C1 segment of cervical spinal cord (tissue), 14 donors: ENCODE measurements at regions not wholly inside any gene's neighbourhood (a gene's known extent, or its start where the extent isn't known, plus 50 kb on each side); places are given as distances from the start of the nearest gene placed in this dataset.

Experiments used
- DNase-seq, 14 donors: peaks; one replicate each; lab custom pipeline; 2025; lab: John Stamatoyannopoulos, UW

GRCh38 chr11:111148121-111148520, 97.4 kb upstream of the POU2AF2 start:
- no peak for DNase-seq

- no peak for DNase-seq
These were observed 107.7 kb upstream of the POU2AF2 start for GRCh38 chr11:111137846-111138245.

GRCh38 chr11:111135778-111136570, 109.6 kb upstream of the POU2AF2 start:
- no peak for DNase-seq

- no peak for DNase-seq
These were observed 110.4 kb upstream of the POU2AF2 start for GRCh38 chr11:111135101-111135500.

GRCh38 chr11:111128076-111128870, 117.3 kb upstream of the POU2AF2 start:
- no peak for DNase-seq

GRCh38 chr11:111124724-111125123, 120.8 kb upstream of the POU2AF2 start:
- no peak for DNase-seq

- peak in 1 of 14 donors; percentile 66 for DNase-seq
These were observed 121.8 kb upstream of the POU2AF2 start for GRCh38 chr11:111123463-111124398.

- no peak for DNase-seq
These were observed 124.7 kb upstream of the POU2AF2 start for GRCh38 chr11:111120696-111121302.

GRCh38 chr11:111120161-111120560, 125.4 kb upstream of the POU2AF2 start:
- no peak for DNase-seq

GRCh38 chr11:111119751-111120150, 125.8 kb upstream of the POU2AF2 start:
- no peak for DNase-seq

GRCh38 chr11:111115890-111116289, 129.6 kb upstream of the POU2AF2 start:
- DNase-seq: no peak

- no peak for DNase-seq
These were observed 131.4 kb upstream of the POU2AF2 start for GRCh38 chr11:111114091-111114490.

GRCh38 chr11:111112614-111113013, 132.9 kb upstream of the POU2AF2 start:
- no peak for DNase-seq

GRCh38 chr11:111107501-111107900, 138.0 kb upstream of the POU2AF2 start:
- no peak for DNase-seq

GRCh38 chr11:111106641-111107040, 138.9 kb upstream of the POU2AF2 start:
- no peak for DNase-seq

GRCh38 chr11:111105566-111105965, 140.0 kb upstream of the POU2AF2 start:
- DNase-seq: no peak

GRCh38 chr11:111104185-111104584, 141.3 kb upstream of the POU2AF2 start:
- DNase-seq: no peak

GRCh38 chr11:111101881-111102280, 143.6 kb upstream of the POU2AF2 start:
- no peak for DNase-seq

- no peak for DNase-seq
These were observed 146.4 kb upstream of the POU2AF2 start for GRCh38 chr11:111099028-111099713.

GRCh38 chr11:111098091-111098490, 147.4 kb upstream of the POU2AF2 start:
- no peak for DNase-seq

GRCh38 chr11:111097191-111097590, 148.3 kb upstream of the POU2AF2 start:
- DNase-seq: no peak
